Kidney epithelial cell (primary cell): ENCODE measurements at regions not wholly inside any gene's neighbourhood (a gene's known extent, or its start where the extent isn't known, plus 50 kb on each side); places are given as distances from the start of the nearest gene placed in this dataset.

Experiments used
- DNase-seq: peaks from one replicate; pipeline ENCODE4 v3.0.0-alpha.2; 2010; ENCODE audit warnings: low read depth
- H3K27me3 ChIP-seq: 2 replicates; pipeline ENCODE4 v1.6.0; 2011; ENCODE audit warnings: low read length; ENCODE audit not compliant: control insufficient read depth, insufficient read depth
- H3K36me3 ChIP-seq: 2 replicates; pipeline ENCODE4 v1.5.1; 2011; ENCODE audit warnings: low read length; ENCODE audit not compliant: control insufficient read depth, insufficient read depth
- H3K4me3 ChIP-seq: 2 replicates; pipeline ENCODE4 v1.5.1; 2011; ENCODE audit warnings: low read depth, mild to moderate bottlenecking, control low read depth, low read length
- TF ChIP-seq, protein P1 (sequence below): IDR thresholded peaks from 2 replicates; pipeline ENCODE4 v1.5.1; 2011; ENCODE audit warnings: mild to moderate bottlenecking, moderate library complexity, low read length, control low read depth, inconsistent platforms; ENCODE audit not compliant: insufficient read depth, poor library complexity, severe bottlenecking

DNA sequence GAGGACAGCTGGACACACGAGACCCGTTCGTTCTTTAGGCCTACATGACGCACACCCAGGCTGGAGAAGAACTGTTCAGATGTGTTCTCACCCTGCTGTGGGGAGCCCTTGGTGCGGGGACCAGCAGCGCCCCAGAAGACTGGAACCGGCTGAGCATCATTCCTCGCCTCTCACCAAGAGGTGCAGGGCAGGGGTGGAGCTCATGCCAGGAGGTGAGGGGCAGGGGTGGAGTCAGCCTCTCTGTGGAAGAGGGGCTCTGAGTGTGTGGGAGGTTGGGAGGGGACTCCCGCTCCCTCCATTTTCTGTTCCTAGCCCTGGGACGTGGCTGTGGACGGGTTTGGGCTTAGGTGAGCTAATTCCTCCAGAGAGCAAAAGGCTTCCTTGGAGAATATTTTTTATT, 66.0 kb upstream of the SHH start:
- no peaks in the 10 kb centered on the region for H3K36me3 ChIP-seq
- TF ChIP-seq, protein P1, sequence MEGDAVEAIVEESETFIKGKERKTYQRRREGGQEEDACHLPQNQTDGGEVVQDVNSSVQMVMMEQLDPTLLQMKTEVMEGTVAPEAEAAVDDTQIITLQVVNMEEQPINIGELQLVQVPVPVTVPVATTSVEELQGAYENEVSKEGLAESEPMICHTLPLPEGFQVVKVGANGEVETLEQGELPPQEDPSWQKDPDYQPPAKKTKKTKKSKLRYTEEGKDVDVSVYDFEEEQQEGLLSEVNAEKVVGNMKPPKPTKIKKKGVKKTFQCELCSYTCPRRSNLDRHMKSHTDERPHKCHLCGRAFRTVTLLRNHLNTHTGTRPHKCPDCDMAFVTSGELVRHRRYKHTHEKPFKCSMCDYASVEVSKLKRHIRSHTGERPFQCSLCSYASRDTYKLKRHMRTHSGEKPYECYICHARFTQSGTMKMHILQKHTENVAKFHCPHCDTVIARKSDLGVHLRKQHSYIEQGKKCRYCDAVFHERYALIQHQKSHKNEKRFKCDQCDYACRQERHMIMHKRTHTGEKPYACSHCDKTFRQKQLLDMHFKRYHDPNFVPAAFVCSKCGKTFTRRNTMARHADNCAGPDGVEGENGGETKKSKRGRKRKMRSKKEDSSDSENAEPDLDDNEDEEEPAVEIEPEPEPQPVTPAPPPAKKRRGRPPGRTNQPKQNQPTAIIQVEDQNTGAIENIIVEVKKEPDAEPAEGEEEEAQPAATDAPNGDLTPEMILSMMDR: no peak
- H3K27me3 ChIP-seq: no peaks in the 10 kb centered on the region
- DNase-seq: no peak
- no peak overlapping the region for H3K4me3 ChIP-seq

DNA sequence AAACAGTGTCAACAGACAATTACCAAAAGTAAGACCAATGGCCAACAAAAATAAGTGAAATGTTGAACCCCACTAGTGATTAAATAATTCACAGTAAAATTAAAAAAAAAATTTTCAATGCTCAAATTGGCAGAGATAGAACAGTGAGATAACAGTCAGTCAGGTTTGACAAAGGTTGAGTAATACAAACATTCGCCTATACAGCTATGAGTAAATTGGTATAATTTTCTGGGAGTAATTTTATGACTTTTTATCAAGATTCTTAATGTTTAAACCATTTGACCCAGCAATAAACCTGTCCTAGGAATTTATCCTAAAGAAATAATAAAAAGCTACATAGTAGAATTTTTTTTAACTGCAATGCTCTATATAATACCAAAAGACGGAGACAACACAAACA, 64.9 kb upstream of the SHH start:
- Histone ChIP-seq H3K4me3 (no peak overlapping the region), H3K36me3 (no peaks in the 10 kb centered on the region), H3K27me3 (no peaks in the 10 kb centered on the region)
- no peak for DNase-seq
- TF ChIP-seq, protein P1: no peak

DNA sequence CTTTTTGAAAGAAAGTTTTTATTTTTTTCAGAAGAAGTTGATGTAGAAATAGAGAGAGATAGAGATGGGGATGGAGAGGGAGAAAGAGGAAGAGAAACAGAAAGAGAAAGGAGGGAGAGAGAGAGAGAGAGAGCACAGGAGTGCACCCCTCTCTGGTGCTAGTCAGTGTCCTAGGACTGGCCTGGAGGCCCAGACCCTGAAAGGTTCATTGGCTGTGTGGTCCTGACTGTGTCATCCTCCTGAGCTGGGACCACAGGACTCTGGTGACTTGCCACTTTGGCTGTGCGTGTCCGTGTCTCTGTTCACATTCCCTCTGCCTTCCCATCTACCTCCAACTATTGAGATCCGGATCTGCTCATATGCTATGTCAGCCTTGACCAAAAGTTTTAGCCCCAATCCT, 62.1 kb upstream of the SHH start:
- Histone ChIP-seq H3K36me3 (no peaks in the 10 kb centered on the region), H3K4me3 (no peak overlapping the region), H3K27me3 (no peaks in the 10 kb centered on the region)
- TF ChIP-seq, protein P1: no peak
- DNase-seq: no peak

DNA sequence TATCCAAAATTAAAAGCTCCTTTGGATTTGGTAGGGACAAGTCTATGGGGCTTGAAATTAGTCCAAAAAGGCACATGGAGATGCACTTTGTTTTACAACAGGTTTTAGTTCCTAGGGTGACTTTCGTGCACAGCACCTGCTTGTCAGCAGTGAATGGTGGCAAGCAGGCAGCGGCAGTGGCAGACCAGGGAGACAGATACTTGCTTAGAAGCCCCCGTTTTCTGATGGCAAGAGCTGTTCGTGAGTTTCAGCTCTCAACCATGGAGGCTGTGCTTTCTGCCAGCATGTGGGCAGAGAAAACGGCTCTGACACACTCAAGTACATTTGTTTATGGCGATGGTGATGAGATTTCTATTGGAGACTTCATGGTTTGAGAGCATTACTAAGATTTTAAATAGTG, 61.7 kb upstream of the SHH start:
- Histone ChIP-seq H3K4me3 (no peak overlapping the region), H3K27me3 (no peaks in the 10 kb centered on the region), H3K36me3 (no peaks in the 10 kb centered on the region)
- no peak for DNase-seq
- TF ChIP-seq, protein P1: no peak

DNA sequence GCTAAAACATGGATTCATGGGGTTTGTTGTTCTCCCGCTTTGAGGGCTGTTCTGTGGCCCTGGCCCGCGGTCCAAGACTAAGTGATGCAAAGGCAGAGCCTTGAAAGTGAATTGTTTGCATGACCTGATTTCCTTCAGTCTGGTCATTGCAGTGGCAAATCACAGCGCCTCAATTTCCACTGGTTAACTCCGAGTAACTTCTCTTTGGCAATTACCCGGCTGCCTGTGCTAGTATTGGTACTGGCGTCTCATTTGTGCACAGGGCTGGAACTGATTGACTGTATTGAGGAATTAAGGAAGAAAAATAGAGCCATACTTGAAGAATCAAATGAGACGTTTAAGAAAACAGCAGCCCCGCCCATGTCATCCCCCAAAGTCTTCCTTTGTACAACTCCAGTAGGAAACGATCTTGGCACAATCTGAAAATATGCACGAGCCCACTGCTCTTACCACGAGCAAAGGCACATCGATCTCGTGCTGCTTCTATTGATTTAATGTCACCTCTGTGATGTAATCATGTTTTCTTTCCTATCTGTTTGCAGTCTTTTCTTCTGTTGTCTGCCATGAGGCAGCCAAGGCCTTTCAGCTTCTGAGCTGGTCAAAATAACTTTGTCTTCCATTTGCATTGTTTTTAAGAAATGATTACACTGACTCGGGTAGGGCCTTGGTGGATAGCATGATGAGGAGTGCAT, 60.6 kb upstream of the SHH start:
- TF ChIP-seq, protein P1: no peak
- Histone ChIP-seq H3K4me3 (no peak overlapping the region), H3K27me3 (no peaks in the 10 kb centered on the region)

DNA sequence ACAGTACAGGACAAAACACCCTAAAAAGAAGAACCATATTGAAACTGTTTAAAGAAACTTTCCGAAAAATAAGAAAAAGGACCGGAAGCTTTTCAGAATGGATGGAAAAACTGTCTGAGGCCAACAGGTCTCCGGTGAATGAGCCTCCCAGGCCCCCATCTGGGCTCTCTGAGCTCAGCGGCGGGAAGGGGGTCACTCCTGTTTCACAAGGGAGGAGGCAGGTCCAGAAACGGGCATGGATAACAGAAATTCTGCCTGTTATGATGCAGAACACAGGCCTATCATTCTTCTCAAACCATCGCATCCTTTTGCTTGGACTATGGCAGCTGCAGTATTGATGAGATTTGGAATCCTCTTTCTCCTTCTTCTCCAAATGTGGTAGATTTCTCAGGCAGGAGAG, 58.9 kb upstream of the SHH start:
- TF ChIP-seq, protein P1: no peak
- Histone ChIP-seq H3K27me3 (peaks cover 2% of the 10 kb centered on the region), H3K36me3 (no peaks in the 10 kb centered on the region), H3K4me3 (no peak overlapping the region)
- DNase-seq: no peak

More for the DNA sequence above, 60.6 kb upstream of the SHH start:
- no peak for DNase-seq
- H3K36me3 ChIP-seq: no peaks in the 10 kb centered on the region
